Thyroid gland (tissue), 4 donors: ENCODE measurements at regions not wholly inside any gene's neighbourhood (a gene's known extent, or its start where the extent isn't known, plus 50 kb on each side); places are given as distances from the start of the nearest gene placed in this dataset.

ENCODE experiments used
- DNase-seq, 2 donors: peaks; one replicate each; pipeline ENCODE4 v3.0.0-alpha.2; 2019
- H3K27ac ChIP-seq, 3 donors: fragments of 200-600 bp; sonication (generic); 1 replicate in 2 of 3; 2 replicates in 1 of 3; pipeline ENCODE4 v1.5.1; 2016 to 2019; ENCODE audit warnings: mild to moderate bottlenecking in 1 of 3, moderate library complexity in 1 of 3
- H3K27me3 ChIP-seq: fragments of 200-600 bp; sonication (generic); one replicate; pipeline ENCODE4 v1.5.1; 2019
- H3K36me3 ChIP-seq, 2 donors: fragments of 200-600 bp; sonication (generic); one replicate each; pipeline ENCODE4 v1.5.1; 2016 to 2019
- H3K4me1 ChIP-seq, 2 donors: fragments of 200-600 bp; sonication (generic); one replicate each; pipeline ENCODE4 v1.5.1; 2017 to 2019
- H3K4me3 ChIP-seq, 3 donors: fragments of 200-600 bp; sonication (generic); replicated peaks in 1 of 3; 1 replicate in 2 of 3; 2 replicates in 1 of 3; pipeline ENCODE4 v1.5.1; 2016; ENCODE audit warnings: mild to moderate bottlenecking in 1 of 3
- H3K9me3 ChIP-seq: fragments of 200-600 bp; sonication (generic); one replicate; pipeline ENCODE4 v1.5.1; 2017
- CTCF ChIP-seq, 6 experiments: fragments of 200-600 bp in 3 of 6; fragments of 450-650 bp in 3 of 6; sonication (generic) in 3 of 6; IDR thresholded peaks; one replicate each; pipeline ENCODE4 v1.5.1; 2016 to 2019; ENCODE audit warnings: antibody characterized with exemption in 6 of 6, mild to moderate bottlenecking in 2 of 6, inconsistent platforms in 1 of 6, moderate library complexity in 1 of 6
- POLR2A ChIP-seq, 2 donors: fragments of 450-650 bp; IDR thresholded peaks; one replicate each; pipeline ENCODE4 v1.6.1; 2017; ENCODE audit warnings: antibody characterized with exemption in 2 of 2, mild to moderate bottlenecking in 2 of 2, moderate library complexity in 1 of 2
- WGBS, 2 donors: methylation state at CpG; one replicate each; pipeline ENCODE4 v1.1.5; 2017; 5-methylcytosine and 5-hydroxymethylcytosine counted together
- intact Hi-C: fragments of 100-400 bp; cut with DNase I; formaldehyde crosslinking; loops from one replicate; pipeline ENCODE4 v1.15.1; 2023

GRCh38 chr1:18056545-18056944 lies 51.1 kb upstream of the IGSF21 start:
- H3K4me1 ChIP-seq = no peaks in the 10 kb centered on the region
- intact Hi-C loops = no loop called here
- TF ChIP-seq POLR2A (IDR thresholded peaks at IDR 0.05) (no peak), CTCF (IDR thresholded peaks at IDR 0.05) (no peak)
- no peak overlapping the region for H3K27ac ChIP-seq
- WGBS, 2 donors = 86% methylated on average over 1 of the region's 1 CpG
- H3K27me3 ChIP-seq = no peaks in the 10 kb centered on the region
- H3K36me3 ChIP-seq = no peaks in the 10 kb centered on the region
- no peak for DNase-seq
- H3K9me3 ChIP-seq = no peaks in the 10 kb centered on the region
- no peak overlapping the region for H3K4me3 ChIP-seq

- H3K4me3 ChIP-seq = no peak overlapping the region
- no peaks in the 10 kb centered on the region for H3K27me3 ChIP-seq
- no peaks in the 10 kb centered on the region for H3K9me3 ChIP-seq
- DNase-seq = no peak
- 75 to 83% methylated on average over 5 of the region's 5 CpGs for WGBS, 2 donors
- no peaks in the 10 kb centered on the region for H3K36me3 ChIP-seq
- intact Hi-C loops = no loop called here
- no peak overlapping the region for H3K27ac ChIP-seq
- no peak for TF ChIP-seq CTCF (IDR thresholded peaks at IDR 0.05)
- TF ChIP-seq POLR2A (IDR thresholded peaks at IDR 0.05) = no peak
- no peaks in the 10 kb centered on the region for H3K4me1 ChIP-seq
These were observed 50.0 kb upstream of the IGSF21 start for GRCh38 chr1:18057623-18058022.
